ENCODE measurements at regions not wholly inside any gene's neighbourhood (a gene's known extent, or its start where the extent isn't known, plus 50 kb on each side); places are given as distances from the start of the nearest gene placed in this dataset.
A peak's percentile ranks its signal among the peaks of the same experiment; 100 is the strongest.
"Not testable (repeated sequence)": the region's sequence is repeated elsewhere in the genome, so short reads cannot be mapped to it uniquely, and the experiment has no call there.

- H3K4me1 ChIP-seq (ENCODE audit: control insufficient read depth, extremely low read depth, insufficient read depth, low read length): peaks cover 13% of the 10 kb centered on the region
- H3K9ac ChIP-seq (ENCODE audit: control insufficient read depth, extremely low read depth, insufficient read depth, low read length); H3K36me3 ChIP-seq (ENCODE audit: control insufficient read depth in 2 of 2, extremely low read depth in 1 of 2, insufficient read depth in 2 of 2, low read length in 2 of 2); H4K20me1 ChIP-seq (ENCODE audit: control insufficient read depth, extremely low read depth, insufficient read depth, low read length); H3K4me3 ChIP-seq (ENCODE audit: control insufficient read depth in 2 of 3, extremely low read depth in 1 of 3, insufficient read depth in 2 of 3, low read depth in 1 of 3, low read length in 3 of 3); dilution Hi-C loops (cut with MboI; ENCODE audit: extremely low pct_ligation_motif_present, low sequenced_read_pairs); H3K4me2 ChIP-seq (ENCODE audit: control insufficient read depth, extremely low read depth, insufficient read depth, low read depth, low read length); H3K27ac ChIP-seq (ENCODE audit: control insufficient read depth, insufficient read depth, low read length); DNase-seq (ENCODE audit: low read depth, low spot score); H3K27me3 ChIP-seq (ENCODE audit: control insufficient read depth, extremely low read depth, insufficient read depth, low read length); H2AFZ ChIP-seq (ENCODE audit: control insufficient read depth, low read length); H3K9me3 ChIP-seq (ENCODE audit: control insufficient read depth, low read depth, low read length); H3K79me2 ChIP-seq (ENCODE audit: control insufficient read depth, insufficient read depth, low read length); H3K9me1 ChIP-seq (ENCODE audit: control insufficient read depth, extremely low read depth, insufficient read depth, low read length); FAIRE-seq: not testable (repeated sequence)
These were observed 135.8 kb downstream of the CCDC74A start for GRCh38 chr2:131663501-131663900.

- H3K9me3 ChIP-seq (ENCODE audit: control insufficient read depth, low read depth, low read length); H2AFZ ChIP-seq (ENCODE audit: control insufficient read depth, low read length); DNase-seq (ENCODE audit: low read depth, low spot score); H3K27ac ChIP-seq (ENCODE audit: control insufficient read depth, insufficient read depth, low read length); FAIRE-seq; H3K36me3 ChIP-seq (ENCODE audit: control insufficient read depth in 2 of 2, extremely low read depth in 1 of 2, insufficient read depth in 2 of 2, low read length in 2 of 2); H3K9ac ChIP-seq (ENCODE audit: control insufficient read depth, extremely low read depth, insufficient read depth, low read length); H3K9me1 ChIP-seq (ENCODE audit: control insufficient read depth, extremely low read depth, insufficient read depth, low read length); H3K4me3 ChIP-seq (ENCODE audit: control insufficient read depth in 2 of 3, extremely low read depth in 1 of 3, insufficient read depth in 2 of 3, low read depth in 1 of 3, low read length in 3 of 3); H3K4me2 ChIP-seq (ENCODE audit: control insufficient read depth, extremely low read depth, insufficient read depth, low read depth, low read length); H3K27me3 ChIP-seq (ENCODE audit: control insufficient read depth, extremely low read depth, insufficient read depth, low read length); H3K79me2 ChIP-seq (ENCODE audit: control insufficient read depth, insufficient read depth, low read length); dilution Hi-C loops (cut with MboI; ENCODE audit: extremely low pct_ligation_motif_present, low sequenced_read_pairs); H4K20me1 ChIP-seq (ENCODE audit: control insufficient read depth, extremely low read depth, insufficient read depth, low read length): not testable (repeated sequence)
- peaks cover 24% of the 10 kb centered on the region for H3K4me1 ChIP-seq (ENCODE audit: control insufficient read depth, extremely low read depth, insufficient read depth, low read length)
These were observed 138.0 kb downstream of the CCDC74A start for GRCh38 chr2:131665716-131666115.

GRCh38 chr2:131668794-131669540, 141.3 kb downstream of the CCDC74A start:
- Histone ChIP-seq H3K27ac (ENCODE audit: control insufficient read depth, insufficient read depth, low read length) (peak overlapping the region; percentile 77), H3K4me2 (ENCODE audit: control insufficient read depth, extremely low read depth, insufficient read depth, low read depth, low read length) (peak overlapping the region; percentile 62), H3K4me1 (ENCODE audit: control insufficient read depth, extremely low read depth, insufficient read depth, low read length) (peaks cover 24% of the 10 kb centered on the region), H3K9ac (ENCODE audit: control insufficient read depth, extremely low read depth, insufficient read depth, low read length) (peak overlapping the region; percentile 50), H2AFZ (ENCODE audit: control insufficient read depth, low read length) (peak overlapping the region; percentile 66)
- H3K79me2 ChIP-seq (ENCODE audit: control insufficient read depth, insufficient read depth, low read length); H3K9me1 ChIP-seq (ENCODE audit: control insufficient read depth, extremely low read depth, insufficient read depth, low read length); H3K9me3 ChIP-seq (ENCODE audit: control insufficient read depth, low read depth, low read length); H3K27me3 ChIP-seq (ENCODE audit: control insufficient read depth, extremely low read depth, insufficient read depth, low read length); H3K4me3 ChIP-seq (ENCODE audit: control insufficient read depth in 2 of 3, extremely low read depth in 1 of 3, insufficient read depth in 2 of 3, low read depth in 1 of 3, low read length in 3 of 3); H4K20me1 ChIP-seq (ENCODE audit: control insufficient read depth, extremely low read depth, insufficient read depth, low read length); FAIRE-seq; H3K36me3 ChIP-seq (ENCODE audit: control insufficient read depth in 2 of 2, extremely low read depth in 1 of 2, insufficient read depth in 2 of 2, low read length in 2 of 2); dilution Hi-C loops (cut with MboI; ENCODE audit: extremely low pct_ligation_motif_present, low sequenced_read_pairs): not testable (repeated sequence)
- DNase-seq (ENCODE audit: low read depth, low spot score): peak; percentile 71

GRCh38 chr2:131671841-131672470, 144.3 kb downstream of the CCDC74A start:
- H3K9me1 ChIP-seq (ENCODE audit: control insufficient read depth, extremely low read depth, insufficient read depth, low read length); H2AFZ ChIP-seq (ENCODE audit: control insufficient read depth, low read length); H3K36me3 ChIP-seq (ENCODE audit: control insufficient read depth in 2 of 2, extremely low read depth in 1 of 2, insufficient read depth in 2 of 2, low read length in 2 of 2); H3K9ac ChIP-seq (ENCODE audit: control insufficient read depth, extremely low read depth, insufficient read depth, low read length); H3K9me3 ChIP-seq (ENCODE audit: control insufficient read depth, low read depth, low read length); DNase-seq (ENCODE audit: low read depth, low spot score); H3K27me3 ChIP-seq (ENCODE audit: control insufficient read depth, extremely low read depth, insufficient read depth, low read length); H3K27ac ChIP-seq (ENCODE audit: control insufficient read depth, insufficient read depth, low read length); H4K20me1 ChIP-seq (ENCODE audit: control insufficient read depth, extremely low read depth, insufficient read depth, low read length); dilution Hi-C loops (cut with MboI; ENCODE audit: extremely low pct_ligation_motif_present, low sequenced_read_pairs); H3K4me3 ChIP-seq (ENCODE audit: control insufficient read depth in 2 of 3, extremely low read depth in 1 of 3, insufficient read depth in 2 of 3, low read depth in 1 of 3, low read length in 3 of 3); FAIRE-seq; H3K4me2 ChIP-seq (ENCODE audit: control insufficient read depth, extremely low read depth, insufficient read depth, low read depth, low read length); H3K79me2 ChIP-seq (ENCODE audit: control insufficient read depth, insufficient read depth, low read length): not testable (repeated sequence)
- H3K4me1 ChIP-seq (ENCODE audit: control insufficient read depth, extremely low read depth, insufficient read depth, low read length): peaks cover 27% of the 10 kb centered on the region
